Loucy (cell line): ENCODE measurements at regions not wholly inside any gene's neighbourhood (a gene's known extent, or its start where the extent isn't known, plus 50 kb on each side); places are given as distances from the start of the nearest gene placed in this dataset.

ENCODE experiments used
- CTCF ChIP-seq: fragments of 200-600 bp; sonication (generic); conservative IDR thresholded peaks from 2 replicates; pipeline ENCODE4 v1.5.1; 2014; ENCODE audit warnings: mild to moderate bottlenecking, antibody characterized with exemption, low read length
- EZH2phosphoT487 ChIP-seq: fragments of 200-600 bp; IDR thresholded peaks from 2 replicates; pipeline ENCODE4 v1.6.1; 2018; ENCODE audit warnings: antibody characterized with exemption, mild to moderate bottlenecking, moderate library complexity, borderline replicate concordance

GRCh38 chr7:41889040-41889439 is 186.2 kb upstream of the INHBA start:
- no peak; the same call in 1 of the 2 replicates for TF ChIP-seq CTCF
- TF ChIP-seq EZH2phosphoT487 = no peak
